ENCODE measurements at regions not wholly inside any gene's neighbourhood (a gene's known extent, or its start where the extent isn't known, plus 50 kb on each side); places are given as distances from the start of the nearest gene placed in this dataset.

DNA sequence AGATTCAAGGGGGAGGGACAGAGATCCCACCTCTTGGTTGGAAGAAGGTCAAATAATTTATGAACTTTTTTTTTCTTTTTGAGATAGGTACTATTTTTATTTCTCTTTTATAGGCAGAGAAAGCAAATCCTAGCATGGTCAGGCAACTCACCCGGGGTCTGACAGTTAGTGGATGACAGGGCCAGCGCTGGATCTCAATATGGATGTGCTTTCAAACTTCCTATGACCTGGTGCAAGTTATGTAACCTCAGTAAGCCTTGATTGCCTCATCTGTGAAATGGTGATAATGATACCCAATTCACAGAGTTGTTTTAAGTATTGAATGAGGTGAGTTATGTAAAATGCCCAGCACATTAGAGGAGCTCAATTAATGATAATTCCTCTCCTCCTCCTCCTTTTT lies 86.8 kb upstream of the MEF2A start:
- TF ChIP-seq, protein P1, sequence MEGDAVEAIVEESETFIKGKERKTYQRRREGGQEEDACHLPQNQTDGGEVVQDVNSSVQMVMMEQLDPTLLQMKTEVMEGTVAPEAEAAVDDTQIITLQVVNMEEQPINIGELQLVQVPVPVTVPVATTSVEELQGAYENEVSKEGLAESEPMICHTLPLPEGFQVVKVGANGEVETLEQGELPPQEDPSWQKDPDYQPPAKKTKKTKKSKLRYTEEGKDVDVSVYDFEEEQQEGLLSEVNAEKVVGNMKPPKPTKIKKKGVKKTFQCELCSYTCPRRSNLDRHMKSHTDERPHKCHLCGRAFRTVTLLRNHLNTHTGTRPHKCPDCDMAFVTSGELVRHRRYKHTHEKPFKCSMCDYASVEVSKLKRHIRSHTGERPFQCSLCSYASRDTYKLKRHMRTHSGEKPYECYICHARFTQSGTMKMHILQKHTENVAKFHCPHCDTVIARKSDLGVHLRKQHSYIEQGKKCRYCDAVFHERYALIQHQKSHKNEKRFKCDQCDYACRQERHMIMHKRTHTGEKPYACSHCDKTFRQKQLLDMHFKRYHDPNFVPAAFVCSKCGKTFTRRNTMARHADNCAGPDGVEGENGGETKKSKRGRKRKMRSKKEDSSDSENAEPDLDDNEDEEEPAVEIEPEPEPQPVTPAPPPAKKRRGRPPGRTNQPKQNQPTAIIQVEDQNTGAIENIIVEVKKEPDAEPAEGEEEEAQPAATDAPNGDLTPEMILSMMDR (IDR thresholded peaks at IDR 0.05), result no peak
- TF ChIP-seq POLR2A (IDR thresholded peaks at IDR 0.05), result no peak
- no peak for TF ChIP-seq POLR2AphosphoS5 (IDR thresholded peaks at IDR 0.05; ENCODE audit: insufficient read depth in 1 of 2, low read depth in 1 of 2)
